Neural progenitor cell (in vitro differentiated cells): ENCODE measurements at regions not wholly inside any gene's neighbourhood (a gene's known extent, or its start where the extent isn't known, plus 50 kb on each side); places are given as distances from the start of the nearest gene placed in this dataset.

Experiments used
- DNase-seq: peaks from one replicate; pipeline ENCODE4 v3.0.0-alpha.2; 2016; ENCODE audit warnings: low spot score
- H2AFZ ChIP-seq: fragments of 200-600 bp; sonication (generic); replicated peaks from 2 replicates; pipeline ENCODE4 v1.6.1; 2016; ENCODE audit warnings: antibody characterized with exemption
- H3F3A ChIP-seq: fragments of 200-600 bp; sonication (generic); 2 replicates; pipeline ENCODE4 v1.6.1; 2016; ENCODE audit warnings: antibody characterized with exemption, low read depth
- H3K27ac ChIP-seq: fragments of 200-600 bp; sonication (generic); 2 replicates; pipeline ENCODE4 v1.5.1; 2016; ENCODE audit warnings: mild to moderate bottlenecking
- H3K27me3 ChIP-seq: fragments of 200-600 bp; sonication (generic); 2 replicates; pipeline ENCODE4 v1.6.1; 2016; ENCODE audit warnings: mild to moderate bottlenecking, moderate library complexity
- H3K36me3 ChIP-seq: fragments of 200-600 bp; sonication (generic); 2 replicates; pipeline ENCODE4 v1.5.1; 2016
- H3K4me1 ChIP-seq: fragments of 200-600 bp; sonication (generic); 2 replicates; pipeline ENCODE4 v1.6.1; 2016; ENCODE audit warnings: mixed run types
- H3K4me2 ChIP-seq: fragments of 200-600 bp; sonication (generic); 2 replicates; pipeline ENCODE4 v1.6.1; 2016
- H3K4me3 ChIP-seq: fragments of 200-600 bp; sonication (generic); 2 replicates; pipeline ENCODE4 v1.5.1; 2016
- H3K79me2 ChIP-seq: fragments of 200-600 bp; sonication (generic); 2 replicates; pipeline ENCODE4 v1.6.1; 2016; ENCODE audit warnings: low read depth
- H3K9ac ChIP-seq: fragments of 200-600 bp; sonication (generic); 2 replicates; pipeline ENCODE4 v1.6.1; 2016
- H3K9me3 ChIP-seq: fragments of 200-600 bp; sonication (generic); 2 replicates; pipeline ENCODE4 v1.5.1; 2016; ENCODE audit warnings: low read depth
- H4K20me1 ChIP-seq: fragments of 200-600 bp; sonication (generic); 2 replicates; pipeline ENCODE4 v1.6.1; 2016; ENCODE audit warnings: low read depth
- H3K27ac Mint-ChIP-seq: 3 replicates; pipeline ENCODE4 v1.8.0; 2021; ENCODE audit warnings: mixed read lengths
- H3K27me3 Mint-ChIP-seq: 2 replicates; pipeline ENCODE4 v1.8.0; 2022; ENCODE audit warnings: low read depth, mild to moderate bottlenecking, inconsistent platforms, moderate library complexity, mixed read lengths; ENCODE audit not compliant: insufficient read depth
- H3K36me3 Mint-ChIP-seq: 3 replicates; pipeline ENCODE4 v1.8.0; 2021; ENCODE audit warnings: mixed read lengths
- H3K4me1 Mint-ChIP-seq: 3 replicates; pipeline ENCODE4 v1.8.0; 2021; ENCODE audit warnings: mixed read lengths
- H3K4me3 Mint-ChIP-seq: 3 replicates; pipeline ENCODE4 v1.8.0; 2021; ENCODE audit warnings: mild to moderate bottlenecking, moderate library complexity, mixed read lengths
- H3K9me3 Mint-ChIP-seq: 3 replicates; pipeline ENCODE4 v1.8.0; 2020; ENCODE audit warnings: mixed read lengths
- CTCF ChIP-seq: fragments of 200-600 bp; sonication (generic); IDR thresholded peaks from 2 replicates; pipeline ENCODE4 v1.5.1; 2017; ENCODE audit warnings: antibody characterized with exemption, mild to moderate bottlenecking
- EZH2 ChIP-seq: fragments of 200-600 bp; sonication (generic); IDR thresholded peaks from 2 replicates; pipeline ENCODE4 v1.6.1; 2017; ENCODE audit warnings: antibody characterized with exemption, mild to moderate bottlenecking, moderate library complexity
- EZH2phosphoT487 ChIP-seq: fragments of 200-600 bp; sonication (generic); IDR thresholded peaks from 2 replicates; pipeline ENCODE4 v1.6.1; 2017; ENCODE audit warnings: antibody characterized with exemption

GRCh38 chr1:34303218-34303617, 126.5 kb downstream of the C1orf94 start:
- TF ChIP-seq EZH2phosphoT487 (no peak), CTCF (no peak), EZH2 (no peak)
- peaks cover 6% of the 10 kb centered on the region for H3K36me3 ChIP-seq

GRCh38 chr1:34306568-34306967, 129.9 kb downstream of the C1orf94 start:
- H3K4me1 Mint-ChIP-seq = no peaks in the 10 kb centered on the region
- peaks cover 17% of the 10 kb centered on the region for H3K9me3 ChIP-seq
- H3K27me3 Mint-ChIP-seq = no peaks in the 10 kb centered on the region
- no peak overlapping the region for H3K4me3 ChIP-seq
- no peak overlapping the region for H3K27ac ChIP-seq
- H3K9me3 Mint-ChIP-seq = peaks cover 7% of the 10 kb centered on the region
- no peak overlapping the region for H3K27ac Mint-ChIP-seq
- H3K4me2 ChIP-seq = no peak overlapping the region
- H3K36me3 ChIP-seq = peaks cover 6% of the 10 kb centered on the region
- H3F3A ChIP-seq = no peaks in the 10 kb centered on the region
- no peaks in the 10 kb centered on the region for H3K4me1 ChIP-seq
- H2AFZ ChIP-seq = no peak overlapping the region
- no peaks in the 10 kb centered on the region for H3K79me2 ChIP-seq
- no peak for DNase-seq
- no peaks in the 10 kb centered on the region for H3K27me3 ChIP-seq
- no peak overlapping the region for H3K4me3 Mint-ChIP-seq
- H3K36me3 Mint-ChIP-seq = no peaks in the 10 kb centered on the region
- no peaks in the 10 kb centered on the region for H4K20me1 ChIP-seq
- H3K9ac ChIP-seq = no peak overlapping the region
- no peak for TF ChIP-seq EZH2
- no peak for TF ChIP-seq EZH2phosphoT487
- TF ChIP-seq CTCF = no peak

More at GRCh38 chr1:34303218-34303617, 126.5 kb downstream of the C1orf94 start:
- Mint-ChIP-seq H3K27me3 (no peaks in the 10 kb centered on the region), H3K9me3 (peaks cover 7% of the 10 kb centered on the region), H3K4me1 (no peaks in the 10 kb centered on the region), H3K36me3 (no peaks in the 10 kb centered on the region), H3K27ac (no peak overlapping the region), H3K4me3 (no peak overlapping the region)
- H2AFZ ChIP-seq = no peak overlapping the region
- H3F3A ChIP-seq = no peaks in the 10 kb centered on the region
- no peaks in the 10 kb centered on the region for H4K20me1 ChIP-seq
- H3K4me1 ChIP-seq = no peaks in the 10 kb centered on the region
- no peak overlapping the region for H3K4me3 ChIP-seq
- H3K9ac ChIP-seq = no peak overlapping the region
- peaks cover 17% of the 10 kb centered on the region for H3K9me3 ChIP-seq
- DNase-seq = no peak
- H3K4me2 ChIP-seq = no peak overlapping the region
- no peaks in the 10 kb centered on the region for H3K79me2 ChIP-seq
- H3K27me3 ChIP-seq = no peaks in the 10 kb centered on the region
- no peak overlapping the region for H3K27ac ChIP-seq

- no peak overlapping the region for H3K4me3 ChIP-seq
- no peak overlapping the region for H3K27ac Mint-ChIP-seq
- H3K27ac ChIP-seq = no peak overlapping the region
- no peak overlapping the region for H3K4me2 ChIP-seq
- no peak overlapping the region for H3K4me3 Mint-ChIP-seq
- no peak overlapping the region for H2AFZ ChIP-seq
- H3K79me2 ChIP-seq = no peaks in the 10 kb centered on the region
- TF ChIP-seq EZH2phosphoT487 (no peak), CTCF (no peak), EZH2 (no peak)
- H3K36me3 ChIP-seq = no peaks in the 10 kb centered on the region
- H3K4me1 Mint-ChIP-seq = peaks cover 2% of the 10 kb centered on the region
- H3K27me3 ChIP-seq = no peaks in the 10 kb centered on the region
- no peaks in the 10 kb centered on the region for H3K27me3 Mint-ChIP-seq
- H3K4me1 ChIP-seq = no peaks in the 10 kb centered on the region
- H3F3A ChIP-seq = no peaks in the 10 kb centered on the region
- no peaks in the 10 kb centered on the region for H3K36me3 Mint-ChIP-seq
- no peak for DNase-seq
- no peak overlapping the region for H3K9ac ChIP-seq
- no peaks in the 10 kb centered on the region for H4K20me1 ChIP-seq
- peaks cover 8% of the 10 kb centered on the region for H3K9me3 Mint-ChIP-seq
- H3K9me3 ChIP-seq = peaks cover 5% of the 10 kb centered on the region
Observed at GRCh38 chr1:34312359-34312758, 135.7 kb downstream of the C1orf94 start.

GRCh38 chr1:34315974-34316373, 139.3 kb downstream of the C1orf94 start:
- Histone ChIP-seq H3K79me2 (no peaks in the 10 kb centered on the region), H3K4me2 (no peak overlapping the region), H3K9ac (no peak overlapping the region), H3K27me3 (no peaks in the 10 kb centered on the region), H3K4me1 (no peaks in the 10 kb centered on the region), H3F3A (no peaks in the 10 kb centered on the region), H2AFZ (no peak overlapping the region), H3K27ac (no peak overlapping the region), H3K4me3 (no peak overlapping the region), H3K9me3 (peaks cover 5% of the 10 kb centered on the region), H4K20me1 (no peaks in the 10 kb centered on the region), H3K36me3 (no peaks in the 10 kb centered on the region)
- DNase-seq = no peak
- Mint-ChIP-seq H3K27ac (no peak overlapping the region), H3K9me3 (peaks cover 8% of the 10 kb centered on the region), H3K36me3 (no peaks in the 10 kb centered on the region), H3K27me3 (no peaks in the 10 kb centered on the region), H3K4me1 (peaks cover 2% of the 10 kb centered on the region), H3K4me3 (no peak overlapping the region)
- TF ChIP-seq EZH2phosphoT487 (no peak), EZH2 (no peak), CTCF (no peak)
